Karpas-422 (cell line): ENCODE measurements at regions not wholly inside any gene's neighbourhood (a gene's known extent, or its start where the extent isn't known, plus 50 kb on each side); places are given as distances from the start of the nearest gene placed in this dataset.

Source experiments
- DNase-seq: peaks from one replicate; pipeline ENCODE4 v3.0.0-alpha.2; 2015
- H2AFZ ChIP-seq: fragments of 200-600 bp; sonication (generic); 2 replicates; pipeline ENCODE4 v1.6.1; 2014; ENCODE audit warnings: antibody characterized with exemption, low read length, mixed read lengths
- H3K27ac ChIP-seq: fragments of 200-600 bp; sonication (generic); 2 replicates; pipeline ENCODE4 v1.5.1; 2014; ENCODE audit warnings: mild to moderate bottlenecking, low read length, moderate library complexity
- H3K27me3 ChIP-seq: fragments of 200-600 bp; sonication (generic); 2 replicates; pipeline ENCODE4 v1.6.1; 2014; ENCODE audit warnings: low read length, mixed read lengths
- H3K36me3 ChIP-seq: fragments of 200-600 bp; sonication (generic); 2 replicates; pipeline ENCODE4 v1.6.1; 2014; ENCODE audit warnings: low read length, mixed read lengths; ENCODE audit not compliant: insufficient read depth
- H3K4me1 ChIP-seq: fragments of 200-600 bp; sonication (generic); 2 replicates; pipeline ENCODE4 v1.6.1; 2014; ENCODE audit warnings: mild to moderate bottlenecking, low read length, mixed read lengths
- H3K4me2 ChIP-seq: fragments of 200-600 bp; sonication (generic); 2 replicates; pipeline ENCODE4 v1.6.1; 2014; ENCODE audit warnings: low read length, low read depth, mild to moderate bottlenecking; ENCODE audit not compliant: poor library complexity, severe bottlenecking
- H3K4me3 ChIP-seq: fragments of 200-600 bp; sonication (generic); 2 replicates; pipeline ENCODE4 v1.5.1; 2014; ENCODE audit warnings: mild to moderate bottlenecking, antibody characterized with exemption, low read length, mixed read lengths
- H3K79me2 ChIP-seq: fragments of 200-600 bp; sonication (generic); 2 replicates; pipeline ENCODE4 v1.6.1; 2014; ENCODE audit warnings: mild to moderate bottlenecking, low read length, mixed read lengths
- H3K9ac ChIP-seq: fragments of 200-600 bp; sonication (generic); 2 replicates; pipeline ENCODE4 v1.6.0; 2014; ENCODE audit warnings: low read length
- H3K9me2 ChIP-seq: fragments of 200-600 bp; sonication (generic), shearing (Covaris generic); replicated peaks from 2 replicates; pipeline ENCODE4 v1.6.0; 2014; ENCODE audit warnings: mild to moderate bottlenecking, low read length, moderate library complexity; ENCODE audit not compliant: insufficient read depth
- H3K9me3 ChIP-seq: fragments of 300-700, 200-600 bp; sonication (generic); 2 replicates; pipeline ENCODE4 v1.6.1; 2014; ENCODE audit warnings: low read length, mixed read lengths
- H4K20me1 ChIP-seq: fragments of 200-600 bp; sonication (generic); 2 replicates; pipeline ENCODE4 v1.6.1; 2014; ENCODE audit warnings: mild to moderate bottlenecking, antibody characterized with exemption, low read length, low read depth; ENCODE audit not compliant: insufficient read depth

GRCh38 chr6:21808551-21809242 lies 215.1 kb downstream of the SOX4 start:
- Histone ChIP-seq H3K4me1 (no peaks in the 10 kb centered on the region), H3K4me3 (no peak overlapping the region), H3K9me2 (no peaks in the 10 kb centered on the region), H3K79me2 (no peaks in the 10 kb centered on the region), H3K9me3 (no peaks in the 10 kb centered on the region), H3K27ac (no peak overlapping the region), H3K27me3 (no peaks in the 10 kb centered on the region), H2AFZ (no peak overlapping the region), H3K9ac (no peak overlapping the region), H3K4me2 (no peak overlapping the region), H3K36me3 (no peaks in the 10 kb centered on the region), H4K20me1 (no peaks in the 10 kb centered on the region)
- DNase-seq: no peak

GRCh38 chr6:21811484-21811883 lies 217.9 kb downstream of the SOX4 start:
- Histone ChIP-seq H3K4me2 (no peak overlapping the region), H3K36me3 (no peaks in the 10 kb centered on the region), H3K4me3 (no peak overlapping the region), H3K9ac (no peak overlapping the region), H3K9me3 (no peaks in the 10 kb centered on the region), H3K79me2 (no peaks in the 10 kb centered on the region), H4K20me1 (no peaks in the 10 kb centered on the region), H3K4me1 (no peaks in the 10 kb centered on the region), H3K27ac (no peak overlapping the region), H3K27me3 (no peaks in the 10 kb centered on the region), H2AFZ (no peak overlapping the region), H3K9me2 (no peaks in the 10 kb centered on the region)
- no peak for DNase-seq

GRCh38 chr6:21816231-21816630 lies 222.7 kb downstream of the SOX4 start:
- Histone ChIP-seq H3K9me3 (no peaks in the 10 kb centered on the region), H3K27me3 (no peaks in the 10 kb centered on the region), H2AFZ (no peak overlapping the region), H3K4me2 (no peak overlapping the region), H3K4me3 (no peak overlapping the region), H4K20me1 (no peaks in the 10 kb centered on the region), H3K4me1 (no peaks in the 10 kb centered on the region), H3K79me2 (no peaks in the 10 kb centered on the region), H3K9me2 (no peaks in the 10 kb centered on the region), H3K27ac (no peak overlapping the region), H3K36me3 (no peaks in the 10 kb centered on the region), H3K9ac (no peak overlapping the region)
- DNase-seq: no peak

- Histone ChIP-seq H3K36me3 (no peaks in the 10 kb centered on the region), H3K9me2 (no peaks in the 10 kb centered on the region), H3K9me3 (no peaks in the 10 kb centered on the region), H3K27me3 (no peaks in the 10 kb centered on the region), H3K79me2 (no peaks in the 10 kb centered on the region), H3K27ac (no peak overlapping the region), H4K20me1 (no peaks in the 10 kb centered on the region), H3K4me1 (no peaks in the 10 kb centered on the region), H3K9ac (no peak overlapping the region), H2AFZ (no peak overlapping the region), H3K4me2 (no peak overlapping the region), H3K4me3 (no peak overlapping the region)
- no peak for DNase-seq
These were observed 226.9 kb downstream of the SOX4 start for GRCh38 chr6:21820442-21820841.

GRCh38 chr6:21823371-21823770 lies 229.8 kb downstream of the SOX4 start:
- H3K4me2 ChIP-seq: no peak overlapping the region
- no peak overlapping the region for H2AFZ ChIP-seq
- H3K9me3 ChIP-seq: no peaks in the 10 kb centered on the region
- no peak overlapping the region for H3K27ac ChIP-seq
- no peaks in the 10 kb centered on the region for H3K9me2 ChIP-seq
- H4K20me1 ChIP-seq: no peaks in the 10 kb centered on the region
- H3K27me3 ChIP-seq: no peaks in the 10 kb centered on the region
- DNase-seq: no peak
- H3K36me3 ChIP-seq: no peaks in the 10 kb centered on the region
- H3K9ac ChIP-seq: no peak overlapping the region
- no peaks in the 10 kb centered on the region for H3K4me1 ChIP-seq
- no peak overlapping the region for H3K4me3 ChIP-seq
- H3K79me2 ChIP-seq: no peaks in the 10 kb centered on the region

GRCh38 chr6:21824431-21825177 lies 231.1 kb downstream of the SOX4 start:
- Histone ChIP-seq H3K79me2 (no peaks in the 10 kb centered on the region), H3K9ac (no peak overlapping the region), H3K27ac (no peak overlapping the region), H3K4me2 (no peak overlapping the region), H3K4me3 (no peak overlapping the region), H2AFZ (no peak overlapping the region), H3K4me1 (no peaks in the 10 kb centered on the region), H4K20me1 (no peaks in the 10 kb centered on the region), H3K9me2 (no peaks in the 10 kb centered on the region), H3K36me3 (no peaks in the 10 kb centered on the region), H3K27me3 (no peaks in the 10 kb centered on the region), H3K9me3 (no peaks in the 10 kb centered on the region)
- no peak for DNase-seq

GRCh38 chr6:21826023-21826422 lies 232.5 kb downstream of the SOX4 start:
- Histone ChIP-seq H4K20me1 (no peaks in the 10 kb centered on the region), H3K4me1 (no peaks in the 10 kb centered on the region), H2AFZ (no peak overlapping the region), H3K4me2 (no peak overlapping the region), H3K27ac (no peak overlapping the region), H3K27me3 (no peaks in the 10 kb centered on the region), H3K4me3 (no peak overlapping the region), H3K36me3 (no peaks in the 10 kb centered on the region), H3K9me2 (no peaks in the 10 kb centered on the region), H3K9me3 (no peaks in the 10 kb centered on the region), H3K9ac (no peak overlapping the region), H3K79me2 (no peaks in the 10 kb centered on the region)
- DNase-seq: no peak

- Histone ChIP-seq H3K36me3 (no peaks in the 10 kb centered on the region), H3K27ac (no peak overlapping the region), H3K4me2 (no peak overlapping the region), H4K20me1 (no peaks in the 10 kb centered on the region), H3K27me3 (no peaks in the 10 kb centered on the region), H3K4me3 (no peak overlapping the region), H3K4me1 (no peaks in the 10 kb centered on the region), H2AFZ (no peak overlapping the region), H3K9me3 (no peaks in the 10 kb centered on the region), H3K79me2 (no peaks in the 10 kb centered on the region), H3K9me2 (no peaks in the 10 kb centered on the region), H3K9ac (no peak overlapping the region)
- DNase-seq: no peak
These were observed 233.4 kb downstream of the SOX4 start for GRCh38 chr6:21826904-21827303.
